ENCODE measurements at regions not wholly inside any gene's neighbourhood (a gene's known extent, or its start where the extent isn't known, plus 50 kb on each side); places are given as distances from the start of the nearest gene placed in this dataset.

DNA sequence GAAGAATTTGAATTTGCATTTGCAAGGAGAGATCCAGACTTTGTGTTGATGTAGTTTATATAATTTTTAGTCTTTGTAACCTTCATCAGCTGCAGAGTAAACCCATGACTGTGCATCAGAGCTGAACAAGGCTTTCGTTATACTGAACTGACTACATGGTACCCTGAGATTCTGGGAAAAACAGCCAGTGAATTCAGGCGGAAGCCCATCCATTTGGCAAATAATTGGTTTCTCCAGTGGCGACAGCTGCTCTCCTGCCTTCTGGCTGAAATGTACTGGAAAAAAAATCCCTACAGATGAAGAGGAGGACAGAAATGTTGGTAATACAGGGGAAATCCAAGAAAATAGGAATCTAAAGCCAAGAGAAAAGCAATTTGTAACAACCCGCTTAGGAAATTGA, 657.5 kb upstream of the CDH7 start:
- TF ChIP-seq POLR2A (IDR thresholded peaks at IDR 0.05) (no peak), POLR2AphosphoS5 (IDR thresholded peaks at IDR 0.05; ENCODE audit: insufficient read depth in 1 of 2, low read depth in 1 of 2) (no peak)
- TF ChIP-seq, protein P1, sequence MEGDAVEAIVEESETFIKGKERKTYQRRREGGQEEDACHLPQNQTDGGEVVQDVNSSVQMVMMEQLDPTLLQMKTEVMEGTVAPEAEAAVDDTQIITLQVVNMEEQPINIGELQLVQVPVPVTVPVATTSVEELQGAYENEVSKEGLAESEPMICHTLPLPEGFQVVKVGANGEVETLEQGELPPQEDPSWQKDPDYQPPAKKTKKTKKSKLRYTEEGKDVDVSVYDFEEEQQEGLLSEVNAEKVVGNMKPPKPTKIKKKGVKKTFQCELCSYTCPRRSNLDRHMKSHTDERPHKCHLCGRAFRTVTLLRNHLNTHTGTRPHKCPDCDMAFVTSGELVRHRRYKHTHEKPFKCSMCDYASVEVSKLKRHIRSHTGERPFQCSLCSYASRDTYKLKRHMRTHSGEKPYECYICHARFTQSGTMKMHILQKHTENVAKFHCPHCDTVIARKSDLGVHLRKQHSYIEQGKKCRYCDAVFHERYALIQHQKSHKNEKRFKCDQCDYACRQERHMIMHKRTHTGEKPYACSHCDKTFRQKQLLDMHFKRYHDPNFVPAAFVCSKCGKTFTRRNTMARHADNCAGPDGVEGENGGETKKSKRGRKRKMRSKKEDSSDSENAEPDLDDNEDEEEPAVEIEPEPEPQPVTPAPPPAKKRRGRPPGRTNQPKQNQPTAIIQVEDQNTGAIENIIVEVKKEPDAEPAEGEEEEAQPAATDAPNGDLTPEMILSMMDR (IDR thresholded peaks at IDR 0.05) = no peak
- H3K36me3 ChIP-seq = no peaks in the 10 kb centered on the region
- no peak for DNase-seq (ENCODE audit: extremely low spot score in 2 of 2)
- H3K9me3 ChIP-seq = no peaks in the 10 kb centered on the region
- H3K4me3 ChIP-seq = no peak overlapping the region
- H3K4me1 ChIP-seq = no peaks in the 10 kb centered on the region
- no peak overlapping the region for H3K27ac ChIP-seq
- no peaks in the 10 kb centered on the region for H3K27me3 ChIP-seq
- intact Hi-C loops (cut with DNase I) = no loop called here

DNA sequence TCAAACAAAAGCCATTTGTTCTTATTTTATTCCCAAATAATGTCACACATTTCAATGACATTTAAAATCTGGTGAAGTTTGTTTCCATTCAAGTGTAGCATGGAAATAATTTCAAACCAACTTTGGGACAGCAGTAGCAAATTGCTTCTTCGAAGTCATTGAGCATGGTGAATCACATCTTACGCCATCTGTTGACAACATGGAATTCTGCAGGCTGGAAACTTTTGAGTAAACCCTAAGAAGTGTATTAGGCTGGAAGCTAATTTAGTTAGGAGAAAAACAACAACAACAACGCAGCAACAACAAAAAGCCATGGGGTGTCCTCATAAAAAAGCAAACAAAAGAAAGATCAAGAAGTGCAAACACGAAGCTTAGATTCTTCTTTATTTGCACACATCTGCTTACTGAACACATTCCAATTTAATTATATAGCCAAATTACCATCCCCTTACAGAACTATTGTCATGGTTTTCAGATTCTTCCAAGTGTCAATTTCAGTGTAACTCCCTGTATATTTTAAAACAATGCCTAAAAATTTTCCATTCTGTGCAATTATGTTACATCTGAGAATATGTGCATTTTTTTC, 659.0 kb upstream of the CDH7 start:
- H3K9me3 ChIP-seq = no peaks in the 10 kb centered on the region

DNA sequence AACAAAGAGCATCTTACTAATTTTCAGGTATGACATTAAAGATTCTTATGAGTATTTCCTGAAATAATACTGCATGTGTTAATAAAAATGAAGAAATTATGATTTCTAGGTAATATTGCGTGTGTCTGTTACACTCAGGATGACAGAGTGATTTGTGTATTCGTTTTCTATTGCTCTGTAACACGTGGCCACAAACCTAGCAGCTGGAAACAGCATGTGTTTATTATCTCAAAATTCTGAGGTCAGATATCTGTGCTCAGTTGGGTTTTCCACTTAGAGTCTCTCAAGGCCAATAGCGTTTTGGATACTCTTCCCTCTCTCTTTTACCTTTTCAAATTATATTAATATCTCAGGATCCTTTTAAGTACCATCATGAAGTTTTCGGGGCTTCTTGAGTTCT, 667.9 kb upstream of the CDH7 start:
- no peak for DNase-seq (ENCODE audit: extremely low spot score in 2 of 2)
- Histone ChIP-seq H3K36me3 (no peaks in the 10 kb centered on the region), H3K27me3 (no peaks in the 10 kb centered on the region), H3K9me3 (no peaks in the 10 kb centered on the region), H3K4me1 (no peaks in the 10 kb centered on the region), H3K27ac (no peak overlapping the region), H3K4me3 (no peak overlapping the region)
- intact Hi-C loops (cut with DNase I) = no loop called here
- TF ChIP-seq, protein P1 (IDR thresholded peaks at IDR 0.05) = no peak
- no peak for TF ChIP-seq POLR2A (IDR thresholded peaks at IDR 0.05)
- no peak for TF ChIP-seq POLR2AphosphoS5 (IDR thresholded peaks at IDR 0.05; ENCODE audit: insufficient read depth in 1 of 2, low read depth in 1 of 2)

More for the DNA sequence above, 659.0 kb upstream of the CDH7 start:
- TF ChIP-seq, protein P1 (IDR thresholded peaks at IDR 0.05) = no peak
- TF ChIP-seq POLR2AphosphoS5 (IDR thresholded peaks at IDR 0.05; ENCODE audit: insufficient read depth in 1 of 2, low read depth in 1 of 2) (no peak), POLR2A (IDR thresholded peaks at IDR 0.05) (no peak)
- Histone ChIP-seq H3K4me3 (no peak overlapping the region), H3K27me3 (no peaks in the 10 kb centered on the region), H3K4me1 (no peaks in the 10 kb centered on the region), H3K27ac (no peak overlapping the region), H3K36me3 (no peaks in the 10 kb centered on the region)
- no peak for DNase-seq (ENCODE audit: extremely low spot score in 2 of 2)
- intact Hi-C loops (cut with DNase I) = no loop called here

DNA sequence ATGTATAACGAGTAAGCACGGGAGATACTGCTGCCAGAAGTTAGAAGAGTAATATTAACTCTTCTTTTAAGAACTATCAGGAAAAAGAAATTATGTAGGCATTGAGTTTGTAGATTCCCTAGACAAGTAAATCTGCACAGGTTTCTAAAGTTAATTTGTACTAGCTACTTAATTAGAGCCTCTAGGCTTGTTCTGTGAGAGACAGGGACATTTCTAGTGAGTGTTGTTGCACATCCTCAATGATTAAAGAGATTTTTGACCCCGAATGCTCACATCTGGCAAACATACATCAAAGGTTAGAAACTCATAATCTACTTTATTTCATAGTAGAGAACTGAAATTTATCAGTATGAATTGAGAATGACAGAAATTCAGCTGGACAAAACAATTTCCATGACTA, 669.0 kb upstream of the CDH7 start:
- Histone ChIP-seq H3K27me3 (no peaks in the 10 kb centered on the region), H3K36me3 (no peaks in the 10 kb centered on the region), H3K27ac (no peak overlapping the region), H3K9me3 (no peaks in the 10 kb centered on the region), H3K4me1 (no peaks in the 10 kb centered on the region), H3K4me3 (no peak overlapping the region)
- no peak for TF ChIP-seq POLR2A (IDR thresholded peaks at IDR 0.05)
- TF ChIP-seq, protein P1 (IDR thresholded peaks at IDR 0.05) = no peak
- no peak for TF ChIP-seq POLR2AphosphoS5 (IDR thresholded peaks at IDR 0.05; ENCODE audit: insufficient read depth in 1 of 2, low read depth in 1 of 2)
- intact Hi-C loops (cut with DNase I) = no loop called here
- no peak for DNase-seq (ENCODE audit: extremely low spot score in 2 of 2)

DNA sequence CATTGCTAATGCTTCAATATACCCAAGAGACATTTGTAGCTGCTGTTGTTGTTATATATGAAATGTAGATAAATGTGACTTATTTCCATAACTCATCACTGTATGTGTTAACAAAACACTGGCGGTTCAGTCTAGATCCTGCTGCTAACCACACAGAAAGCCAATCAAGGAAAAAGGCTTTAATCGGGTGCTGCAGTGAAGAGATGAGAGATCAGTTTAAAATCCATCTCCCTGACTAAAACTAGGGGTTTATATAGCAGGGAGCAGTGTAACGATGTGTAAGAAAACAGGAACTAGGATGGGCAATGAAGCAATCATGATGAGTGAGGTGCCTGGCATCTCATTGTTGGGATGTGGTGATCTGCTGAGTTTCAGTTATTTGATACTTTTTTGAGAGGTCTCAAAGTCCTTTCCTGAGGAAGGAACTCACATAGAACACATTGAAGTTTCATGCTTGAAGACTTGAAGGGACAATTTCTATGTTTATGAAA, 677.7 kb upstream of the CDH7 start:
- no peaks in the 10 kb centered on the region for H3K9me3 ChIP-seq
- no peaks in the 10 kb centered on the region for H3K4me1 ChIP-seq
- intact Hi-C loops (cut with DNase I) = no loop called here
- no peaks in the 10 kb centered on the region for H3K36me3 ChIP-seq
- DNase-seq (ENCODE audit: extremely low spot score in 2 of 2) = no peak
- H3K4me3 ChIP-seq = no peak overlapping the region
- H3K27ac ChIP-seq = no peak overlapping the region
- TF ChIP-seq, protein P1 (IDR thresholded peaks at IDR 0.05) = no peak
- TF ChIP-seq POLR2AphosphoS5 (IDR thresholded peaks at IDR 0.05; ENCODE audit: insufficient read depth in 1 of 2, low read depth in 1 of 2) = no peak
- TF ChIP-seq POLR2A (IDR thresholded peaks at IDR 0.05) = no peak
- no peaks in the 10 kb centered on the region for H3K27me3 ChIP-seq
